PC-9 (cell line): ENCODE measurements at regions not wholly inside any gene's neighbourhood (a gene's known extent, or its start where the extent isn't known, plus 50 kb on each side); places are given as distances from the start of the nearest gene placed in this dataset.

Source experiments
- EZH2 ChIP-seq: fragments of 200-600 bp; sonication (generic); IDR thresholded peaks from 2 replicates; pipeline ENCODE4 v1.8.0; 2017; ENCODE audit warnings: antibody characterized with exemption, low read depth
- TF ChIP-seq, protein P1 (sequence below): fragments of 200-600 bp; sonication (generic); conservative IDR thresholded peaks from 2 replicates; pipeline ENCODE4 v1.6.1; 2017; ENCODE audit warnings: mixed run types, antibody characterized with exemption, mild to moderate bottlenecking, moderate library complexity

DNA sequence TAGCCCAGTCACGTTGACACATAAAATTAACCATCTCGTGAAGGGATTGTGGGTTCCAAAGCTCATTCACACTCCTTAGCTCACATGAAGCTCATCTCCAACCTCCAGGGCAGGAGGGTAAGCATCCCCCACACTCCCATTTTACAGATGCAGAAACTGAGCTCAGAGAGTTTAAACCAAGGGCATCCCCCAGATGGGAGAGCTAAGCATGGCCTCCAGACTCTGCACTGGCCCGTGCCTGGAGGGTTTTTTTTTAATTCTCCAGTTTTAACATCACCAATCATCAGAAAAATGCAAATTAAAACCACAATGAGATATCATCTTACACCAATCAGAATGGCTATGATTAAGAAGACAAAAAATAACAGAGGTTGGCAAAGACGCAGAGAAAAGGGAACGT lies 53.3 kb upstream of the TCF7L2 start:
- TF ChIP-seq, protein P1, sequence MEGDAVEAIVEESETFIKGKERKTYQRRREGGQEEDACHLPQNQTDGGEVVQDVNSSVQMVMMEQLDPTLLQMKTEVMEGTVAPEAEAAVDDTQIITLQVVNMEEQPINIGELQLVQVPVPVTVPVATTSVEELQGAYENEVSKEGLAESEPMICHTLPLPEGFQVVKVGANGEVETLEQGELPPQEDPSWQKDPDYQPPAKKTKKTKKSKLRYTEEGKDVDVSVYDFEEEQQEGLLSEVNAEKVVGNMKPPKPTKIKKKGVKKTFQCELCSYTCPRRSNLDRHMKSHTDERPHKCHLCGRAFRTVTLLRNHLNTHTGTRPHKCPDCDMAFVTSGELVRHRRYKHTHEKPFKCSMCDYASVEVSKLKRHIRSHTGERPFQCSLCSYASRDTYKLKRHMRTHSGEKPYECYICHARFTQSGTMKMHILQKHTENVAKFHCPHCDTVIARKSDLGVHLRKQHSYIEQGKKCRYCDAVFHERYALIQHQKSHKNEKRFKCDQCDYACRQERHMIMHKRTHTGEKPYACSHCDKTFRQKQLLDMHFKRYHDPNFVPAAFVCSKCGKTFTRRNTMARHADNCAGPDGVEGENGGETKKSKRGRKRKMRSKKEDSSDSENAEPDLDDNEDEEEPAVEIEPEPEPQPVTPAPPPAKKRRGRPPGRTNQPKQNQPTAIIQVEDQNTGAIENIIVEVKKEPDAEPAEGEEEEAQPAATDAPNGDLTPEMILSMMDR: no peak
- TF ChIP-seq EZH2: no peak
